Left renal cortex interstitium (tissue), 4 donors: ENCODE measurements at regions not wholly inside any gene's neighbourhood (a gene's known extent, or its start where the extent isn't known, plus 50 kb on each side); places are given as distances from the start of the nearest gene placed in this dataset.

ENCODE experiments used
- DNase-seq, 4 donors: peaks; one replicate each; pipeline ENCODE4 v3.0.0-alpha.2; 2013; ENCODE audit warnings: low read depth in 4 of 4, low spot score in 2 of 4, missing footprints in 1 of 4

DNA sequence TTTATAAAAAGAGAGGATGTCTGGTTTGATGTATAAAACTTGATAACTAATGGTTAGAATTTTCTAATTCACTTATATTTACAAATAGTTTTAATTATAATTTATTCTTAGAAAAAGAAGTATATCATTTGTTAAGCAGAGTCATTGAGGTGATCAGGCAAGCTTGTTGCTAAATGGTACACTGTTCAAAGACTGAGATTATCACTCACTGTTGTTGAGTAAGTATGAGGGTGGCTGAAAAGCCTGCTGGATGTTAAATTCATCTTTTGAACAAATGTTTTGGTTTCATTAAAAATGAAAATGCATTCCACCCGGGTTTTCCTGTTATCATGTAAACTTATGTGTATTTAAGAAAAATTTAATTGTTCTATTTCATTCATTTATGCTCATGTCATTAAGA is 451.8 kb downstream of the ADAMTS20 start:
- DNase-seq, result no peak

DNA sequence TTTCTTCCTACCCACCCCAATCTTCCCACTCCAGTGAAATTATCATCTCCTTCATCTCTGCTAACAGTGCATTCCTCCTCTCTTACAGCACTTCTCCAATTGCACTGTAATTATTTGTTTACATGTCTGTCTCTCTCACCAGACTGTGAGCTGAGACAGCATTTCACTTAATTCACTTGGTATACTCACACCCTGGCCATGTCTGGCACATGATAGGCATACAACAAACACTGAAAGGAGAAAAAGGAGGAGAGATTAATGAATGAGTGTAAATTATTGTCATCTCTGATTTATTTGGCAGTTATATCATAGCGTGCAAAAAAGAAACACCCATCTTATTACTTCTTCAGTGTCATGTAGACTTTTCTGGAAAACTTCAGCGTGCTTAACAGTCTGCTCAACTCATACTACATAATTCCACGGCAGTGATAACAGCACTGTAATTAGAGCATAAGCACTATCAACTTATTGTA is 452.3 kb downstream of the ADAMTS20 start:
- no peak for DNase-seq

DNA sequence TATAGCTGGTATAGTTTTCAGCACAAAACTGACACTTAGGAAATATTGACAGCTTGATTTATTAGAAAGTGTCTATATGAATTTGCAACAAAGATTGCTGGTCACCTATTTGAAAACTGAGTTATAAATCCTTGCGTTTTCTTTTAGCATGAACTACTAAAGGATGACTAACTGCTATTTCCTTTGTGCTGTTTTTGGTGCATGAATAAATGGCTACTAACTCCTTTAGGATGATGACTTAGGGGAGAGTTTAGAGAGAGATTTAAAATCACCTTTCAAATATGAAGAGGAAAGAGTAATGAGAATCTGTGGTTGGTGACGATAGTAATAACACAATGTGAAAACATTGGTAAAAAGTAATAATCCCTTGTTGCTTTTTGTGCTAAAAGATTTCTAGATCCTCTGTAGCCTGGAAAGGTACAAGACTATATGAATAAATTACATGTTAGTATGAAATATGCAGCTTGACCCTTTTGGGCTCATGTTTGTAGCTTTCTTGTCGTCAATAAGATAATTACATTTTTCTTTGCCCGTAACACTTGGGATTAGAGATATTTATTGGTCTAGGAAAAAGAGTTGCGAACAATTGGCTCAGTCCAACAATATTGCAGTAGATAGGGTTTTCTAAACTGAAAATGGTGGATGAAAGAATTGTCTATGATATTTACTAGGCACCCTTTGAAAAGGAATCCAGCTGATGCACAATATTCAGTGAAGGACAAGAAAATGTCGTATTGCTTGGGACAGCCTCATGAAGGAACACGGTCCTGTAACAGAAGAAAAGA is 453.0 kb downstream of the ADAMTS20 start:
- DNase-seq, result no peak

DNA sequence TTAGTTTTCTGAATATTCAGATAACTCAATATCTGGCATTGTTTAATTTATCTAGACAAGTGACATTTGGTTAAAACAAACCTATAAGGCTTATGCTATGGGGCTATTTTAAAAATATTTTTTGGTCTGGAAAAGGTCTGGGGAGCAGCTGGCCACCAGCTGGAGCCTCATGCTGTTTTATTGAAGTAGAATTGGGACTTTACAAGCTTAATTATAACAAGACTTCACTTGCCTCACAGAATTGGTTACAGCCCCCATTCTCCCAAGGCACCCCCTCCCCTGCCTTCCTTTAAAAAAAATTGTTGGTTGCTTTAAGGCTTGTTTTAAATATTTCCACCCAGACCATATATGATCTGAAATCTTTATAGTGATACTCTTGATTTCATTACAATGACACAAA is 453.9 kb downstream of the ADAMTS20 start:
- peak in 2 of 4 donors; percentile 16 to 21 for DNase-seq

DNA sequence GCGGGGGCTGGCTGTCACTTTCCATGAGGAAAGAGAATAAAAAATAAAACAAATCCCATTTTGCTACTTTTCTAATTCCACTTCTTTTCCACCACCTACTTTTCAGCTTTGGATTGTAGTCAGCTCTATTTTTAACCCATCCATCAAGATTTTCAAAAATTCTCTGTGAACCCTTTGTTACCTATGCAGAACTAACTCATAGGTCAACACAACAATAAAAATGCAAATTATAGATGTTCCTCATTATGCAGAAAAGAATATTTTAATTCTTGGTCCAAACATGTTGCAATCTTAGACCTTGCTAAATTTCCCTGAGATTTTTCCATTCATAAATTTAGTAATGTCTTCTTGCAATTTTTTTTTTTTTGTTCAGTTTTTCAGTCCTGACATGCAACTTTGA is 454.5 kb downstream of the ADAMTS20 start:
- DNase-seq, result no peak

DNA sequence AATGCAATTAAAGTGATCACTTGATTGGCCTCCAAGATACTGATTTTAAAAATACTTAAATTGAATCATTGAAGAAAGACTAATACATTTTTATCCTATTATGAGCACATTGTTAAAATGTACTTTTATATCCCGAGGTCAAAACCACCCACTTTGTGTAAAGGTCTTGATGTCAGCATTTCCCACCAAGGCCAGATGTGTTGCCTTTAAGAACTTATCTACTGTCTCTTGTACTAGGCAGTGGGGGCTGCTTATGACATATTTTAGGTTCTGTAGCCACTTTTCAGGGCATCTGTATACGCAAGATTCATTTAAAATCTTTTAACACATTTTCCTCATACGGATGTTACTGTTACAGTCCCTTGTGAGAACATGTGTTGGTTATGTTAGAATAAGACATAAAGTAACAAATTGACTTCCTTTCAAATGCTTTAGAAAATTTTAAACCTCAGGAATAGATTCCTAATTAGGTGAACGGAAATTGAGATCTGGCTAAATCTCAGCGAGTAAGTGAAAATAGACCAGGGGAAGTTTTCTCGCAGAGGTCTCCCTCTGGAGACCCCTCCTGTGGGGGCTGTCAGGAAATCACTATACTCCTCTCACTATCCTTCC is 456.2 kb downstream of the ADAMTS20 start:
- no peak for DNase-seq

DNA sequence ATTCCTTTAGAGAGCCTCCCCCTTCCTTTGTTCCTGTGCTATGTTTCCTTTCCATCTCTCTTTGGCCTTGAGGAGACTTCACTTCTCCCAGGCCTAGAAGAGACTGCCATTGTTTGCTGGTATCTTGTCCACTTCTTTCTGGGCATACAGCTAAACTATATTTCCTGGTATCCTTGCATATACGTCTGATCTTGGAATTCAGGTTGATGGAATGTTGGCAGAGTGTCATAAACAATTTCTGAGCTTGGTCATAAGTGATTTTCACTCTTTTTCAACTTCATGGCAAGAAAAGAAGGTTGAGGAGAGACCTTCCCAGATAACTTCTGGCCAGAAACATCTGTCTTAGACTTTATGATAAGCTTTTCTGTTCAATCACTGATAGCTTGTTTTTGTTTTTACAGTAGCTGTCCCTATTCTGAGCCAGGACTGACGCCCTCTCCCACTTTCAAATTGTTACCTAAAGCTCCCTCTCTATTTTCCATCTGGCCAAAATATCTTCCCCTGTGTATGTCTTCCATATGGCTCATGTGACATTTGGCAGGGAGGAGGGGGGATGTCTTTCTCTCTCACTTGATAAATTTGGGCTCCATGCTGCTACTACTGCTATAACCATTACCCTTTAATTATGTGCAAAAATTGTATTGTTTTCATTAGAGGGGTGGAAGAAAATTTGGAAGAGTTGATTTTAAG is 457.0 kb downstream of the ADAMTS20 start:
- no peak for DNase-seq

DNA sequence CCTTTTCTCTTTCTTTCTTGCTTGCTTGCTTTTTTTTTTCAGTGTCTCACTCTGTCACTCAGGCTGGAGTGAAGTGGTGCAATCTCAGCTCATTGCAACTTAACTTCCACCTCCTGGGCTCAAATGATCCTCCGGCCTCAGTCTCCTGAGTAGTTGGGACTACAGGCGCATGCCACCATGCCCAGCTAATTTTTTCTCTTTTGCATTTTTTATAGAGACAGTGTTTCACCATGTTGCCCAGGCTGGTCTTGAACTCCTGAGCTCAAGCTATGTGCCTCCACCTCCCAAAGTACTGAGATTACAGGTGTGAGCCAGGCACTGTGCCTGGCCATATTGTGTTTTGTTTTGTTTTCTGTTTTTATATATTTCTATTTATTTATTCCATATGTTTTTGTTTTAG is 461.0 kb downstream of the ADAMTS20 start:
- no peak for DNase-seq

DNA sequence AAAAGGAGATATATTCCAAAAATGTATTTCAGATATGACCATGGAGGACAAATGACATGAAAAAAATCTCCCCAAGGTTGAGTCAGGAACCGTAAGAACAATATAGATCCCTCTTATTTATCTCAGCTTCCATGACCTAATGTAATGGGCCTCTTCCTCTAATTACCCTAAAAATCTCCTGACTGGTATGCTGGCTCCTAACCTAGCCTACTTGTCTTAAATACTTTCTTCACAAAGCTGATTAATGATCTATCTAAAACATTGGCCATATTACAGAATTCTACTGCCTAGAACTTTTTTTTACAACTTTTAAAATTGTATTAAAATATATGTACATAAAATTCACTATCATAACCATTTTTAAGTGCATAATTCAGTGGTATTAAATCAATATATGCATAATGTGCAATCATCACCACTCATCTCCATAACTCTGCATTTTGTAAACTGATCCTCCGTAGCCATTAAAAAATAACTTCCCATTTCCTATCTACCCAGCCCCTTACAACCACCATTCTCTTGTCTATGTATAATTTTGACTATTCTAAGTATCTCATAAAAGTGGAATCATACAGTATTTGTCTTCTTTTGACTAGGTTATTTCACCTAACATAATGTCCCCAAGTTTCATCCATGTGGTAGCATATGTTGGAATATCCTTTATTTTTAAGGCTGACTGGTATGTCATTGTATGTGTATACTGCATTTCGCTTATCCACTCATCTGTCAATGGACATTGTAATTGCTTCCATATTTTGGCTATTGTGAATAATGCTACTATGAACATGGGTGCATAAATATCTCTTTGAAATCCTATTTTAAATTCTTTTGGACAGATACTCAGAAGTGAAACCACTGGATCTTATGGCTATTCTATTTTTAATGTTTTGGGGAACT is 464.6 kb downstream of the ADAMTS20 start:
- no peak for DNase-seq

DNA sequence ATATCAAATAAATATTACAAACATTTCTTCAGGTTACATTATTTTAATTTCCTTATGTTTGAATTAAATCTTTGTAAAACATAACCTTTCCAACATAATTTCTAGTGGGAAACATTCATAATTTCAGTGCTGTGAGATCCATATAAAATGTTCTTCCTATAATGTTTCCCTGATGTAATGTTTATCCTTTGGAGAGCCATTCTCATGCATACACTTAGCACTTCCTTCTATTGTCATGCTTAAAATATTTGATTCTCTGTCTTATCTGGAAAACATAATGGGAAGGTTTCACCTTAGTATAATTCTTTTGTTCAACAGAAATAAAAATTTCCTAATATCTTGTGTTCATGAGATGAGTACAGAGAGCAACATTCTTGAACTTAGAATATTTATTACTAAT is 472.5 kb downstream of the ADAMTS20 start:
- no peak for DNase-seq

DNA sequence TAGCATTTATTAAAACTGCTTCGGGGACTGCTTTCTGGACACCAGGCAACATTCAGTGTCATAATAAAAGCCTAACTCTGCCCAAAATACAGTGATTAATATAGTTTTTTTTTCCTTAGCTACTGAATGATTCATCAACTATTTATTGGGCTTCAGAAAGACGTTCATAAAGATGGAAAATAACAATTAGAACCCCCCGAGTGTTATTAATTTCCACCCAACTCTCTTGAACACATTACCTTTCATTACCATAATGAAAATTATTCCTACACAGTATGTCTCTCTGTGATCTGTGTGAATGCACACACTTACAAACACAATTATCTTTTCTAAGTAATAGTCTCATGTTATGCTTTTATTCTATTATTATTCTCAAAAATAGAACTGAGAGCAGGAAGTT is 473.0 kb downstream of the ADAMTS20 start:
- no peak for DNase-seq

DNA sequence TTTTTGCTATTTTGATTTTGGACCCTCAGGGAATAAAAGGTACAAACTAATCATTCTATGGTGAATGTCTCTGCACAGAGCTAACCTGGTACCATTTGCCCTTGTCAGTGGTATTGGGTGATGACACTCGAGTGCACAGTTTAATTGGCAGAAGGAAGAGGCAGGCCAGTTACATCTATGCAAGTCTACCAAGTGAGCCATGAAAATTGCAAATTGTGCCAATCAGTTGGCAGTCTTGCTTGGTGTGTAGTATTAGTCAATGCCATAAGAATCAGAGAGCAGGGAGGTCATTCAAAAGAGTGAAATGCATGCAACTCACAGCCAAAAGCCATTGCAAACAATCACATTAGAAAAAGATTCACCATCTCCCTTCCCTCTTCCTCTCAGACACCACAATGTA is 479.6 kb downstream of the ADAMTS20 start:
- DNase-seq, result no peak

DNA sequence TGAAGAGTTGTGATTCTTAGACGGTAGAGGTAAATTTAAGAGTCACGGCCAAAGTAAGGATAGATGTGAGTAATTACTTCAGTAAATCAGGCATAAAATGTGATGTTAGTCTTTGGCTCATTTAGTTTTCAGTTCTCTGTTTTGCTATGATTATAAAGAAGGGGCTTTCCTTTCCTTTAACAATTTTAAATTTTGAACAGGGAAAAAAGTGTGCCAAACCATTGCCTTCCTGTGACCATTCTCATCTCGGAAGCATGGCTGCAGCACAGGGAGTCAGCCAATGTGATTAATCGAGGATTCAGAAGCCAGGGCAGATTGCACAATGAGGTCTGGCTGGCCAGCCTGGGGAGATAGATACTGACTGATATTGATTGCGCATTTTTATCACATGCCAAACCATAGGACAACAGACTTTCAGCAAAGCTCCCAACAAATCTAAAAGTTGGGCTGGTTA is 480.2 kb upstream of the PRICKLE1 start:
- no peak for DNase-seq

DNA sequence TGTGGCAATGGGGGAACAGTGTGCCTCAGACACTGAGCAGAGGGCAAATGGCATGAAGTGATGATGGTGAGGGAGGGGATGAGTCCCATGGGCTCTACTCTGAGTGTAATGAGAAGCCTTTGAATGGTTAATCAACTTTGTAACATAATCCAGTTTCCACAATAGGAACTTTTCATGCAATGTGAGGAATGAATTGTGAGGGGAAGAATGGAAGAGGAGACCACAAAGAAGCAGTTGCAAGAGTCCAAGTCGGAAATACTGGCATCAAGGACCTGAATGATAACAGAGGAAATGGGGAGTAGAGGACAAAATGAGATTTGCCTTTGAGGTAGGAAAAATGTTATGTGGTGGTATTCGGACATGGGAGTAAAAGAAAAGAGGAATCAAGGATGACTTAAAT is 476.9 kb upstream of the PRICKLE1 start:
- DNase-seq, result no peak

DNA sequence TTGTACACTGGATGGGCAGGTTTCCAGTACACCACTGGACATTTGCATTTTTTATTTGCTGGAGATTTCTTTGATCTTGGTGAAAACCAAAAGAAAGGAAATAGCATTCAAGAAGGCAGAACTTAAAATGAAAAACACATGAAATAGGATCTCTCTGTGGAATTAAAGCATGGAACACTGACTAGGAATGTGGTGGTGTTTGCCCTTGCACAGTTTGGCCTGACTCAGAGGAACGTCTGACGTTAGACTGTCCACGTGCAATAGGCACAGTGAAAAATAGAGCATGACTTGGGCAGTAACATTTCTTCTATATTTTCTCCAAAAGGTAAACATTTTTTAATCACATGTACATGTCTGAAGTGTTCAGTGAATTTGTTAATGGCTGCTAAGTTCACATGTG is 474.1 kb upstream of the PRICKLE1 start:
- no peak for DNase-seq

DNA sequence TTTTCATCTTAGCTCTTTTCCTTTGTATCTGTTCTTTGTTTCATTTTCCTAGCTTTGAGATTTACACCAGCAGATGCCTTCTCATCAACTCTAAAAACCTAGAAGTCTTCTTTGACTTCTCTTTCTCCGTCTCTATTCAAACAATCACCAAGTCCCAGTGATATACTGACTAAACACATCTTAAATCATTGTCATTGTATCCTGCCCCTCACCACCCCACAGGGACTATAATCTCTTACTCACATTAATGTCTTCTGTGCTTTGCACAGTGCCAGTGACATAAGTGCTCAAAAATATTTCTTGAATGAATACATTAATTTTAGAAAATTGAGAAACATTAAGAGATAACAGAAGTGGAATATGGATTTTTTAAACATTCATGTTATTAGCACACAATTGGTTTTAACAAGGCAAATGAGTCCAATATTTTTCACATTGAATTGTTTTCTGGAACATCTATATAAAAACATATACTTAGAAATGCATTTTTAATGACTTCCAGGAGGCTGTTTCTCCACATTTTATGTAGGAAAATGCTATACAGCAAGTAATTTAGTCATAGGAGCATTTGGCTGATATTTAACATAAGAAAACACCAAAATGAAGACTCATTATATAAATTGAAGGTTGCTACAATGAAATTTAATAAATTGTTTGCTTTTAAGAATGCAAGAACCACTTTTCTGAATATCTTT is 472.8 kb upstream of the PRICKLE1 start:
- no peak for DNase-seq

DNA sequence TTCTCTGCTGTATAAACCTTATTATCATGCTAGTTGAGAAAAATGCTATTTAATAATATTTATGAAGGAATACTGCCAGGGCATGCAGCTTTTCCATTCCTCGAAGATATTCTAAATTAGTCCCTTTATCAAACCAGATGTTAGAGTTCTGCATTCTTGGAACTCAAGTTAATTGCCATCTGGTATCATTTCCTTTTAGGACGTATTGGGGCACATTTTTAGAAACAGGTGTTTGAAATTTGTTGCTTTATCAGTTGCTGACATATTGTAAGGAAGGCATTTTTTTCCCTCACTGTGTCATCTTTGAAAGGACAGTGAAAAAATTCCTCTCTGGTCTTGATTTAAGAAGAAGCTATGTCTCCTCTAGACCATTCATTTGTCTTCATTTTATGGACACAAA is 471.2 kb upstream of the PRICKLE1 start:
- DNase-seq, result no peak

DNA sequence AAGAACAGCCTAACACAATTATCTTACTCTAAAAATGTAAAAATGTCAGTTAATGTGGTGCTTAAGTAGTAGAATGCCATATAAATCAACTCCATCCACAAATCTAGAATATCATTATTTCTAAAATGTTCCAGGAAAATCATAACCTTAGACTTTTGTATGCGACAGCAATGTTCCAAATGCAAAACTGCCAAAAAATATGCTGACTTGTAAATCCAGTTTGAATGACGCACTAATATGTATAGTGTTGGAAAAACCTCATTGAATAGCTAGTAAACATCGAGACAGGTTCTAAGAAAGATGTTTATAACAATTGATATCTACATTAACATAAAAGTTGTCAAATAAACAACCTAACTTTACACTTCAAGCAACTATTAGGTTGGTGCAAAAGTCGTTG is 469.1 kb upstream of the PRICKLE1 start:
- no peak for DNase-seq

DNA sequence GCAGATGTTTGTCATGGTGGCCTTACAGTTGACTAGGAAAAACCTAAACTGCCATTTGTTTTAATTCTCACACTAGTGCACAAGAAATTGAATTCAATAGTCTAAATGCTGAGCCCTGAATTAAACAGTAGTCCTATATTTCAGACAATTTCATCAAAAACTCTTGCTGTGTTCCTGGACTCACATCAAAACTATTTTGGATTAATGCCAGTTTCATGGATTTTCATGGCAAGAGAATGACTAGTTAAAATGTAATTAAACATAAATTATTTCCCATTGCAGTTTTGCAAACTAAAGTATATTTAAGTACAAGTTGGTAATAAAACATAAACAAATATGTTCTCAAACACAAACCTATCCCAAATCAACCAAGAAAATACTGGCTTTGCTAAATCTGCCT is 468.0 kb upstream of the PRICKLE1 start:
- no peak for DNase-seq

DNA sequence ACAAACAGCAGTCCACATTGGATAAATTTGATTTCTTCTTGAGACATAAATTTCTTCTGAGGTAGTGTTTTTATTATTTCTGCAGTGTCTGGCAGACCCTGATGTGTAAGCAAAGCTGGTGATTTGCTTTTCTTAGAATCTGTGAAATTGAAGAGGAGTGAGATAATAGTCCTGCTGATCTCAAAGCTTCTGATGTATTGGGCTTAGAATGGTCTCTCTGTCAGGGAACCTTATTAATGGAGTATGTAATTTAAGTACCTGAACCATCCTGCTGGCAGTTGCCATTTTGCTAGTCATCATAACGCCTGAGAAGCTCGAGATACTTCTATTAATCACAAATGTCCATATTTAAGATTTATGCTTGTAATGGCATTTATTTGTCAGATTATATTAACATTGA is 464.5 kb upstream of the PRICKLE1 start:
- DNase-seq, result no peak
